Subcutaneous abdominal adipose tissue (tissue), 5 donors: ENCODE measurements at regions not wholly inside any gene's neighbourhood (a gene's known extent, or its start where the extent isn't known, plus 50 kb on each side); places are given as distances from the start of the nearest gene placed in this dataset.

ENCODE experiments used
- H3K27ac ChIP-seq: one replicate; pipeline ENCODE4 v1.7.0; 2013; ENCODE audit warnings: low read depth, mild to moderate bottlenecking, inconsistent platforms, low read length, moderate library complexity
- H3K27me3 ChIP-seq, 5 donors: one replicate each; pipeline ENCODE4 v1.7.0; 2013; ENCODE audit warnings: low read length in 5 of 5, inconsistent platforms in 1 of 5; ENCODE audit not compliant: control insufficient read depth in 5 of 5, insufficient read depth in 4 of 5
- H3K36me3 ChIP-seq, 5 donors: one replicate each; pipeline ENCODE4 v1.7.0; 2013; ENCODE audit warnings: low read length in 5 of 5; ENCODE audit not compliant: control insufficient read depth in 5 of 5, insufficient read depth in 5 of 5
- H3K4me1 ChIP-seq, 5 donors: one replicate each; pipeline ENCODE4 v1.7.0; 2013; ENCODE audit warnings: low read length in 5 of 5, mild to moderate bottlenecking in 3 of 5, moderate library complexity in 1 of 5; ENCODE audit not compliant: control insufficient read depth in 5 of 5, insufficient read depth in 5 of 5
- H3K4me3 ChIP-seq, 5 donors: one replicate each; pipeline ENCODE4 v1.7.0; 2013; ENCODE audit warnings: low read length in 5 of 5, low read depth in 1 of 5
- H3K9ac ChIP-seq, 5 donors: one replicate each; pipeline ENCODE4 v1.7.0; 2013; ENCODE audit warnings: low read length in 5 of 5, mild to moderate bottlenecking in 4 of 5, moderate library complexity in 3 of 5
- H3K9me3 ChIP-seq, 5 donors: one replicate each; pipeline ENCODE4 v1.7.0; 2013; ENCODE audit warnings: low read length in 5 of 5; ENCODE audit not compliant: control insufficient read depth in 5 of 5
- donor health status: healthy.
- donor health status: healthy.
- donor health status: healthy.
- donor health status: healthy.
- donor health status: healthy.

GRCh38 chr10:113441220-113441619 lies 111.6 kb upstream of the HABP2 start:
- Histone ChIP-seq H3K9me3 (no peaks in the 10 kb centered on the region), H3K27ac (no peak overlapping the region), H3K36me3 (no peaks in the 10 kb centered on the region), H3K4me3 (no peak overlapping the region), H3K4me1 (no peaks in the 10 kb centered on the region), H3K9ac (no peak overlapping the region), H3K27me3 (no peaks in the 10 kb centered on the region)

- Histone ChIP-seq H3K9me3 (no peaks in the 10 kb centered on the region), H3K4me1 (no peaks in the 10 kb centered on the region), H3K36me3 (no peaks in the 10 kb centered on the region), H3K27me3 (no peaks in the 10 kb centered on the region), H3K27ac (no peak overlapping the region), H3K9ac (no peak overlapping the region), H3K4me3 (no peak overlapping the region)
Measured at GRCh38 chr10:113441686-113442270, 111.1 kb upstream of the HABP2 start.

GRCh38 chr10:113442336-113442735 lies 110.5 kb upstream of the HABP2 start:
- no peak overlapping the region for H3K9ac ChIP-seq

GRCh38 chr10:113443141-113443925 lies 109.5 kb upstream of the HABP2 start:
- H3K9ac ChIP-seq, result no peak overlapping the region
- no peaks in the 10 kb centered on the region for H3K4me1 ChIP-seq
- no peaks in the 10 kb centered on the region for H3K9me3 ChIP-seq
- no peak overlapping the region for H3K27ac ChIP-seq
- H3K4me3 ChIP-seq, result no peak overlapping the region
- H3K36me3 ChIP-seq, result no peaks in the 10 kb centered on the region
- no peaks in the 10 kb centered on the region for H3K27me3 ChIP-seq

More at GRCh38 chr10:113442336-113442735, 110.5 kb upstream of the HABP2 start:
- Histone ChIP-seq H3K4me3 (no peak overlapping the region), H3K27ac (no peak overlapping the region), H3K9me3 (no peaks in the 10 kb centered on the region), H3K4me1 (no peaks in the 10 kb centered on the region), H3K27me3 (no peaks in the 10 kb centered on the region), H3K36me3 (no peaks in the 10 kb centered on the region)

GRCh38 chr10:113444766-113445365 lies 108.0 kb upstream of the HABP2 start:
- Histone ChIP-seq H3K4me3 (no peak overlapping the region), H3K4me1 (no peaks in the 10 kb centered on the region), H3K27ac (no peak overlapping the region), H3K36me3 (no peaks in the 10 kb centered on the region), H3K27me3 (no peaks in the 10 kb centered on the region), H3K9me3 (no peaks in the 10 kb centered on the region), H3K9ac (no peak overlapping the region)

- Histone ChIP-seq H3K9me3 (no peaks in the 10 kb centered on the region), H3K36me3 (no peaks in the 10 kb centered on the region), H3K27me3 (no peaks in the 10 kb centered on the region), H3K9ac (no peak overlapping the region), H3K27ac (no peak overlapping the region), H3K4me3 (no peak overlapping the region), H3K4me1 (no peaks in the 10 kb centered on the region)
Measured at GRCh38 chr10:113445736-113446135, 107.1 kb upstream of the HABP2 start.

- Histone ChIP-seq H3K36me3 (no peaks in the 10 kb centered on the region), H3K4me1 (no peaks in the 10 kb centered on the region), H3K9ac (no peak overlapping the region), H3K4me3 (no peak overlapping the region), H3K27ac (no peak overlapping the region), H3K9me3 (no peaks in the 10 kb centered on the region), H3K27me3 (no peaks in the 10 kb centered on the region)
Measured at GRCh38 chr10:113446739-113447138, 106.1 kb upstream of the HABP2 start.

GRCh38 chr10:113447278-113447677 lies 105.6 kb upstream of the HABP2 start:
- Histone ChIP-seq H3K4me1 (no peaks in the 10 kb centered on the region), H3K9ac (no peak overlapping the region), H3K9me3 (no peaks in the 10 kb centered on the region), H3K36me3 (no peaks in the 10 kb centered on the region), H3K4me3 (no peak overlapping the region), H3K27me3 (no peaks in the 10 kb centered on the region), H3K27ac (no peak overlapping the region)

- no peak overlapping the region for H3K9ac ChIP-seq
- no peak overlapping the region for H3K27ac ChIP-seq
- no peak overlapping the region for H3K4me3 ChIP-seq
- H3K9me3 ChIP-seq, result no peaks in the 10 kb centered on the region
- H3K36me3 ChIP-seq, result no peaks in the 10 kb centered on the region
- no peaks in the 10 kb centered on the region for H3K27me3 ChIP-seq
- peaks cover 0 to 3% (median under 1%) of the 10 kb centered on the region in 5 donors for H3K4me1 ChIP-seq
Measured at GRCh38 chr10:113449006-113449695, 103.7 kb upstream of the HABP2 start.
